ENCODE measurements at regions not wholly inside any gene's neighbourhood (a gene's known extent, or its start where the extent isn't known, plus 50 kb on each side); places are given as distances from the start of the nearest gene placed in this dataset.
"Not testable (repeated sequence)": the region's sequence is repeated elsewhere in the genome, so short reads cannot be mapped to it uniquely, and the experiment has no call there.

- H2AFZ ChIP-seq; in situ Hi-C loops (cut with MboI); H3F3A ChIP-seq (ENCODE audit: insufficient read depth); H3K9me2 ChIP-seq (ENCODE audit: insufficient read depth); H3K36me3 ChIP-seq (ENCODE audit: low read depth); H4K20me1 ChIP-seq (ENCODE audit: insufficient read depth); H3K9ac ChIP-seq; H3K4me3 ChIP-seq; H3K79me2 ChIP-seq (ENCODE audit: insufficient read depth); H3K4me1 ChIP-seq (ENCODE audit: insufficient read depth); H3K27me3 ChIP-seq (replicated peaks; ENCODE audit: insufficient read depth); H3K4me2 ChIP-seq (ENCODE audit: unreplicated experiment); H3K9me3 ChIP-seq (ENCODE audit: low read depth); DNase-seq; H3K27ac ChIP-seq: not testable (repeated sequence)
- 22 to 34% methylated on average over 4 of the region's 4 CpGs for whole genome bisulfite sequencing, 2 experiments (ENCODE audit: low coverage in 1 of 2, low lambda C conversion rate in 2 of 2, missing lambda C conversion rate in 2 of 2)
Measured at GRCh38 chr14:105921781-105922180, 395.4 kb downstream of the TMEM121 start.

DNA sequence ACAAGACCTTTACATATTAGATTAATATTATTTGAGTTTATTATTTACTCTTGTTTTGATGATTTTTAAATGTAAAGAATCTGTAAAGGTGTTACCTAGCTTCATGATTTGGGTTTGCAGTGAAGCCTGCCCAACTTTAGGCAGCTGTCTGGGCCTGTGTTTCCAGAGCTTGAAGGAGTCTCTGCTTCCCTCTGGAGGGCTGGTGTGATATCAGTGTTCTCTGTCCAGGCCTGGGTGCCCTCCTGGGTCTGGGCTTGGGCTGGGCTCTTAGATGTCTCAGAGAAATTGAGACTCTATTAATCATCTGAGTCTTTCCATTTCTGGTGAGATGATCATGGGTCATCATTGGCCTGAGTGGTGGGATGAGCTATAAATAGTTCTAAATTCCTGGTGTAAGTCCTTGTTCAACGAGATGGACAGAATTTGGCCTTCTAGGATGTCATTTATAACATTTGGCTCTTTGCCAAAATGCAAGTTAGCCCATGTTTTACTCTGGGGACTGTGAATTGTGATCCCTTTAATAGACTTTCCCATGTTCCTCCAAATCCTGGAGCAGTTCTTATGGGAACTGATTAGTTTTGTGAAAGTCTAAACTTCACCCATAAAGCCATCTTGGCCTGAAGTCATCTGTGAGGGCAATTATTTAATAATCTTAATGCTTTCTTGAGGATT lies 397.3 kb downstream of the TMEM121 start:
- 3 to 5% methylated on average over 1 of the region's 1 CpG for WGBS, 2 experiments (ENCODE audit: low coverage in 1 of 2, low lambda C conversion rate in 2 of 2, missing lambda C conversion rate in 2 of 2)
- H3K4me2 ChIP-seq (ENCODE audit: unreplicated experiment); DNase-seq; H3K9ac ChIP-seq; H3F3A ChIP-seq (ENCODE audit: insufficient read depth); H3K27me3 ChIP-seq (replicated peaks; ENCODE audit: insufficient read depth); H3K4me1 ChIP-seq (ENCODE audit: insufficient read depth); H3K9me3 ChIP-seq (ENCODE audit: low read depth); H3K27ac ChIP-seq; H3K9me2 ChIP-seq (ENCODE audit: insufficient read depth); in situ Hi-C loops (cut with MboI); H4K20me1 ChIP-seq (ENCODE audit: insufficient read depth); H3K36me3 ChIP-seq (ENCODE audit: low read depth); H2AFZ ChIP-seq; H3K4me3 ChIP-seq; H3K79me2 ChIP-seq (ENCODE audit: insufficient read depth): not testable (repeated sequence)

DNA sequence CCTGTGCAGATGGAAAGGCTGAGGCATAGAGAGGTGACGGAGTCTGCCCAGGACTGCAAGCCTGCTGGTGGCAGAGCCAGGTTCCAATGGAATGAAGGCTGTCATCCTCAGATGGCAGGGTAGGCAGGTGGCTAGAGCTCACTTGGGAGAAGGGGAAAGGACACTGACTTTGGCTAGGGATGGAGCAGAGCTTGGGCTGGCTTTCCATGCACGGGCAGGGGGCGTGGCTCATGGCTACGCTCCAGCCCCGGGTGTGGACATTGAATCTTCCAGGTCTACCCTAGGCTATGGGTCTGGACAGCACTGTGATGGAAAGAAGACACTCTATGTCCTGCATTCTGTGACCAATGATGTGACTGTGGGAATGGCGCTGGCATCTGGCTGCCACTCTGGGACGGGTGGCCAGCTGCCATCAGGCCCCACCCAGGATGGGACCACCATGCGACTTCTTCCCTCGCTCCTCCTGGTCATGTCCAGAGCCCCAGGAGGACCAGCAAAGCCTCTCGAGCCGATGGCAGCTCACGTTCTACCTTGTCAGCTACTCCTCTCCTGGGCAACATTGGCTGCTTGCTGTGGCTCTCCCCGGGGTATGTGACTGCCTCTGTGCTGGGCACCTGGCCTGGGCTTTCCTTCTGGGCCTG lies 398.7 kb downstream of the TMEM121 start:
- in situ Hi-C loops (cut with MboI): no loop called here
- Histone ChIP-seq H3F3A (ENCODE audit: insufficient read depth) (no peaks in the 10 kb centered on the region), H3K4me3 (no peak overlapping the region), H3K9me3 (ENCODE audit: low read depth) (no peaks in the 10 kb centered on the region), H3K9ac (no peak overlapping the region), H3K79me2 (ENCODE audit: insufficient read depth) (no peaks in the 10 kb centered on the region), H3K4me2 (ENCODE audit: unreplicated experiment) (no peak overlapping the region), H4K20me1 (ENCODE audit: insufficient read depth) (no peaks in the 10 kb centered on the region), H3K4me1 (ENCODE audit: insufficient read depth) (no peaks in the 10 kb centered on the region), H3K27ac (no peak overlapping the region), H3K9me2 (ENCODE audit: insufficient read depth) (no peaks in the 10 kb centered on the region), H3K36me3 (ENCODE audit: low read depth) (no peaks in the 10 kb centered on the region), H3K27me3 (replicated peaks; ENCODE audit: insufficient read depth) (no peaks in the 10 kb centered on the region), H2AFZ (no peak overlapping the region)
- TF ChIP-seq EZH2phosphoT487 (IDR thresholded peaks at IDR 0.05; ENCODE audit: insufficient read depth, low read depth) (no peak), EZH2 (IDR thresholded peaks at IDR 0.05; ENCODE audit: insufficient read depth, poor library complexity, severe bottlenecking) (no peak)
- 30 to 33% methylated on average over 13 of the region's 13 CpGs for WGBS, 2 experiments (ENCODE audit: low coverage in 1 of 2, low lambda C conversion rate in 2 of 2, missing lambda C conversion rate in 2 of 2)
- no peak for DNase-seq

- Histone ChIP-seq H3K4me1 (ENCODE audit: insufficient read depth) (no peaks in the 10 kb centered on the region), H3K27ac (no peak overlapping the region), H3K4me2 (ENCODE audit: unreplicated experiment) (no peak overlapping the region), H2AFZ (no peak overlapping the region), H3K9ac (no peak overlapping the region), H3K27me3 (replicated peaks; ENCODE audit: insufficient read depth) (no peaks in the 10 kb centered on the region), H3K9me2 (ENCODE audit: insufficient read depth) (no peaks in the 10 kb centered on the region), H3K4me3 (no peak overlapping the region), H3K9me3 (ENCODE audit: low read depth) (no peaks in the 10 kb centered on the region), H3K79me2 (ENCODE audit: insufficient read depth) (no peaks in the 10 kb centered on the region), H4K20me1 (ENCODE audit: insufficient read depth) (no peaks in the 10 kb centered on the region), H3F3A (ENCODE audit: insufficient read depth) (no peaks in the 10 kb centered on the region), H3K36me3 (ENCODE audit: low read depth) (no peaks in the 10 kb centered on the region)
- in situ Hi-C loops (cut with MboI): no loop called here
- no peak for DNase-seq
- 38 to 62% methylated on average over 18 of the region's 18 CpGs for WGBS, 2 experiments (ENCODE audit: low coverage in 1 of 2, low lambda C conversion rate in 2 of 2, missing lambda C conversion rate in 2 of 2)
- TF ChIP-seq EZH2 (IDR thresholded peaks at IDR 0.05; ENCODE audit: insufficient read depth, poor library complexity, severe bottlenecking) (no peak), EZH2phosphoT487 (IDR thresholded peaks at IDR 0.05; ENCODE audit: insufficient read depth, low read depth) (no peak)
Measured at GRCh38 chr14:105925615-105926372, 399.4 kb downstream of the TMEM121 start.
